ENCODE measurements at regions not wholly inside any gene's neighbourhood (a gene's known extent, or its start where the extent isn't known, plus 50 kb on each side); places are given as distances from the start of the nearest gene placed in this dataset.

DNA sequence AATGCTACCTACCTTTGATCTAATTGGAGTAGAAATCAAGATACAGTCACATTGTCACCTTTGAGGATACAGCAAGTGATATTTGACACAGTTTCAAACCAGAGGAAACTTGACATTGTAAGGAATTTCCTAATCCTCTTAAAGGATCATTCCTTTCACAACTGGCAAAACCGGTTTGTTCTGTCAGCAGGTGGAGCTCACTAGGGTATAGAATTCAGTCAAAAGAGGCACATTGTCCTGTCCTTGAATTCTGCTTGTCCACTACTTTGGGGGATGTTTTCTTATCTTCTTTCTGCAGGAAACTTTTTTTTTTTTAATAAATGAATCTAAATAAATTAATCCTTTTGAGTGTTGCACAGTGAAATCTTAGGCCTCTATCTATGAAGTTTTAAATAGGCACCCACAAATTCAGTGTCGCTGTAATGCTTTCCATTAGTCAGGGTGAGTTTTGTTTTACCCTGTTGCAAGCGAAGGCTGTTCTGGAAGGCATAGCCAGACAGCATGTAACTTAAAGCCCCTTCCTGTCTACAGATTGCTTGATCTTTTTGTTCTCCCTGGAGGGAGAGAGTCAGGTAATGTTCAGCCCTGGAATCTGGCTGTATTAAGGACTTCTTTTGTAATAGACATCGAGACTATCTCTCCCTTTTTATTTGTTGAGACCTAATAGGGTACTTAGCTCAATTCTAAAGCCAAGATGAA, 285.0 kb upstream of the RGS6 start:
- peak in 2 of 3 experiments; percentile 43 to 65 for DNase-seq

DNA sequence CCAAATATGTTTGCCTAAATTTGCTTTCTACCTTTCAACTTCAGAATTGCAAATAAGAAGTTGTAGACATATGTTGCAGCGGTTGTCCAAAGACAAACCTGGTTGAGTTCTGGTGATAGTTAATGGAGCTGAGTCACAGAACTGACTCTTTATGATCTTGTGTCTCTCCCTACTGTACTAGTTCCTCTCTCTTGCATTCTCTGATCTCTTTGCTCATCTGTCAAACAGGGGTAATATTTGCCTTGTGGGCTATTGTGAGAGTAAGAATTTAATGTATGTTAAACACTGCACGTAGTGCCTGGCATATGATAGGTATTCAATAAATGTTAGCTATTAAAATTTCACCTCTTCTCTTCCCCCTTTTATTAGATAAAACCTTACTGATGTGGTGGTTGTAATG, 283.5 kb upstream of the RGS6 start:
- DNase-seq = no peak

DNA sequence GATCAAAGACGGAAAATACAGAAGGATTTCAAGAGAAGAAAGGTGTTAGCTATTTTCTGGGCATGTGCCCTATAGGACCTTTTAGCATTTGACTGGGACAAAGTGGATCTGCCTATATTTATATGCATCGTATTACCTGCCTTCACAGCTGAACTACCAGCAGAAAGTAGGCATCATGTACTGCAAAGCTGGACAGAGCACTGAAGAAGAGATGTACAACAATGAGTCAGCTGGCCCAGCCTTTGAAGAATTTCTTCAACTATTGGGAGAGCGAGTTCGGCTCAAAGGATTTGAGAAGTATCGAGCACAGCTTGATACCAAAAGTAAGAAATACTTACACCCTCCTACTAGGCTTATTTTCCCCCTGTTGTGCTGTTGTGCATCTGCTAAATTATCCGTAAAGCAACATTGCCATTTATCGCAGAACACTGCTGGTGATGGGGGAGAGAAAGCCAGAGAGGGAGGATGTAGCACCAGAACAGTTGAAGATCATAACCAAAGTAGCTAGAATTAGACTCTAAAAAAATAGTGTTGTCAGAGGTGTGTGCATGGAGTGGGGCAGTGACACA, 282.0 kb upstream of the RGS6 start:
- no peak for DNase-seq

DNA sequence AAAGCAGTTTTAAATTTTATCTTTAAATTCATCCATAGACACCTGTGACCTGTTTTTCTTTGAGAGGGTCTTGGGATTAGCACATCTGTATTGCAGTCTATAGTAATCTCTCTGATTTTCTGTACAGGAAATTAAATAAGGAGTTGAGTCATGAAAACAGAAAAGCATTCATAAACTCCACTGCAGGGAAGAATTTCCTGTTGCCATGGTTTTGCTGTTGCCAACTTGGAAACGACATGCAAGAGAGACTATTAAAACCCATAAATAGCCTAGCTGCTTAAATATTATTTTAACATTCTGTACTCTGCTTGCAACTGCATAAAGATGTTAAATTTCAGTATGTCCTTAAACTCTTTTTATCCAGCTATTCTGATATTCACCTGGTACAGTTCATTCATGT, 281.0 kb upstream of the RGS6 start:
- DNase-seq = no peak

DNA sequence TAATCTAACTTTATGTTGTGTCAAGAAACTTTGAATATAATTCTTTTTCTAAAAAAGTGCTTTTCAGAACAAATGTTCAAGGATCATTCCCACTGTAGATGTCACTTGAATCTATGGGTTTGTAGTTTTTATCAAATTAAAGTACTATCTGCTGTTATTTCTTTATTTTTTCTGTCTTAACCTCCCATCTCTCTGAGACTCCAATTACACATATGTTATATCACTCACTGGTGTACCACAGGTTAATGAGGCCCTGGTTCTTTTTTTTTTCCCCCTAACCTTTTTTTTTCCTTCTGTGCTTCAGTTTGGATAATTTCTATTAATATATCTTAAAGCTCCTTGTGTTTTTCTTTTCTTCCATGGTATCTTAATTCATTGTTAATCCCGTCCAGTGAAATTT, 279.9 kb upstream of the RGS6 start:
- no peak for DNase-seq

DNA sequence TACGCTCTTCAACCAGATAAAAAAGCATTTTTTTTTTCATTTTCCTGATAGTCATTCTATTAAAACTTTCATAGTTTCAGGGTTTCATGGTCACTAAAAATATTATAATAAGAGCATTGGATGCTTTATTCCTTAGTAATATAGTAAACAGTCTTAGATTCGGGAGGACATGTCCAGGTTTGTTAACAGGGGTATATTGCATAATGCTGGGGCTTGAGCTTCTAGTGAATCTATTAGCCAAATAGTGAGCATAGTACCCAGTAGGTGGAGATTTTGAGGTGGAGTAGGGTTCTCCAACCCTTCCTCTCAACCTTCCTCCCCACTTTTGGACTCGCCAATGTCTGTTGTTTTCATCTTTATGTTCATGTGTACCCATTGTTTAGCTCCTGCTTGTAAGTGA, 277.4 kb upstream of the RGS6 start:
- no peak for DNase-seq

DNA sequence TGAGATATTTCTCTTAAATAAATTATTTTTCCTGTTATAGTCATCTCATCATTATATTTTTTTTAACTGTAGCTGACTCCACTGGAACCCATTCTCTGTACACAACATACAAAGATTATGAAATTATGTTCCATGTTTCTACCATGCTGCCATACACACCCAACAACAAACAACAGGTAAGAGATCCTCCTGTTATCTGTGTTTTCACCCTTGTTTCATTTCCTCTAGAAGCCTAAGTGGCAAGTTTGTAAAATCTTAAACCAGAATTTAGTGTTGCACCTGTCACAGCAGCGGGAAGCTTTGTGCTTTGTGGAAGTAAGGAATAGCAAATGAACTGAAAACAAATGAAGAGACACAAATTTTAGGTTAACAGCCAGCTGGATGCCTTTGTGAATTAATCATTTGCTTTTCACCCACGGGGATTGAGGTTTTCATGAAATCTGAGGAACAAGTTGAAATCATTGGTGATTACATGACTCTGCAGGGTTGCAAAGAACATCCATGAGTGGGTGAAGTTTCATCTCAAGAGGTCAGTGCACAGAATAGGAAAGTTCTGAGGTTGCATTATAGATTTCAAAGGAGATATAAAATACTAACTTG, 273.9 kb upstream of the RGS6 start:
- DNase-seq = no peak

DNA sequence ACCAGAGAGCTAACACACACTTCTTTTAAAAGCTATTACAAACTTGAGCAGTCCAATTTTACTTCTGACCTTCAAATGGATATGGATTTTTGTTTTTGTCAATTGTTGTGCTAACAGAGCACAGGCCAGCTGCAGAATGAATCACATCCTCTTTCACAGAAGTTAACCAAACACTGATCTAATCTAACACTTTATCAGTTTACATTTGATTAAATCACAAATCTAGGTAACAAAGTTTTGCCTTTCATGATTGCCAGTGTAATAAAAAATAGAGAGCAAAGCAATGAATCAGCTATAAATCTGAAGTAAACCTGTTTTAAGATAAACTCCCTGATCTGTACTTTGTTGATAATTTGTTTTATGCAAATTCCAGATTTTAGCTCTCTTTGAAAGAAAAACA, 273.1 kb upstream of the RGS6 start:
- no peak for DNase-seq

DNA sequence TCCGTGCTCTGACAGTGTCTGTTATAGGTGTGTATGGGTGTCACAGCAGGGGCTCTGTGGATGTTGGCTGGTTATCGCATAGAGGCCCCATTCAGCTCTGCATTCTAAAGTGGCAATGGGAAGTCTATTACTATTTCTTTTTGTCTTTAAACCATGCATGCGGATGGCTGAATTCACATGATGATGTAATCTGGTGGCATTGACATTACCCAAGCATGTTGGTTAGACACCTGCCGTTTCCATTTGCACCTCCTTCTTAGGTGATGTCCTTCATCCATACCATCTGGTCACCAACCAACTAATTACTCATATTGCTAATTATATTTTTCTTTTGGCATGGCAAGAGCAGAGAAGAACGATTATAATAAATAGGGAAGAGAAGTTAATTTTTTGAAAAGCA, 270.8 kb upstream of the RGS6 start:
- no peak for DNase-seq

DNA sequence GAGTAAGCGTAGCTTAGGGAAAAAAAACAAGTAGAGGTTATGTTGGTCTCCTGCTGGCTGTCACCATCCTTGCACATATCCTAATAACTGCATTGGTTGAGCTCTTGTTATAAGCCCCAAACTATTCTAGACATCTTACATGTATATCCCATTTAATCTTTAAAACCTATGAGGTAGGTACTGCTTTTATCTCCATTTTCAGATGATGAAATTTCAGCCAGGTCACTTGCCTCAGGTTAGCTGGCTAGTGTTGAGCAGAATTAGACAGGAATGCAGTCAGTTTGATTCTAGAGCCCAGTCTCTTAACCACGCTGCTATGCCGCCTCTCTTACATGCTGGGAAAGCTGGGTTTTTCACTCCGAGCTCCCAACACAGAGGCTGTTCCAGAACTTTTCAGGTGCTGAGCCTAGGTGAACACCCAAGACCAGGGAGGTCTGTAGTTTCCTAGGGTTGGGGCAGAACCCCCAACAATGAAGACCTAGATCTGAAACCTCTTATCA, 269.9 kb upstream of the RGS6 start:
- DNase-seq = no peak

DNA sequence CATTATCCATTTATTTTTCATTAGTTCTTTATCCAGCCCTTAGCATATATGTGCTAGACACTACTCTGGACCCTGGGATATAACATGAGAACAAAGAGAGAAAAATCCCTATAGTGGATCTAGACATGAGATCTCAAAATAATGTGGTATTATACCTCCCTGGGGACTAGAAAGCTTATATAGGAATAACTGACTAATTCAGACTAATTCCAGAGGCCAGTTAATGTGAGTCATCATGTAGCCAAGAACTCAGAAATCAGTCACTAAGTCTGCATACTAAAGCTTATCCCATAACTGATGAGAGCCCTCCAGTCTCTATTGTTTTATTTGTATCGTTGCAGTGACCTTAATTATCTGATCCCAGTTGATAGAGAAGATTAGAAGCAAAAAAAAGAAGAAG, 267.1 kb upstream of the RGS6 start:
- no peak for DNase-seq

DNA sequence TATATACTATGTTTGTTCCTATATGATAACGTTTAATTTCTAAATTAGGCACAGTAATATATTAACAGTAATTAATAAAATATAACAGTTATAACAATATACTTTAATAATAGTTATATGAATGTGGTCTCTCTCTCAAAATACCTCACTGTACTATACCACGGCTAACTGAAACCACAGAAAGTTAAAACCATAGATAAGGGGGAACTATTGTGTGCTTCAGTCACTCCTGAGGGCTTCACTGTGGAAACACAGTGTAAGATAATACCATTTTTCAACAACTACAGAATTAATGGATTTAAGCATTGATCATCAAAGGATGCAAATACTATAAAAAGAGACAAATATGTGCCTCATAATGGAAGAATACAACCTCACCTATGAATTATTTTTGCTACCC, 266.4 kb upstream of the RGS6 start:
- DNase-seq = no peak

DNA sequence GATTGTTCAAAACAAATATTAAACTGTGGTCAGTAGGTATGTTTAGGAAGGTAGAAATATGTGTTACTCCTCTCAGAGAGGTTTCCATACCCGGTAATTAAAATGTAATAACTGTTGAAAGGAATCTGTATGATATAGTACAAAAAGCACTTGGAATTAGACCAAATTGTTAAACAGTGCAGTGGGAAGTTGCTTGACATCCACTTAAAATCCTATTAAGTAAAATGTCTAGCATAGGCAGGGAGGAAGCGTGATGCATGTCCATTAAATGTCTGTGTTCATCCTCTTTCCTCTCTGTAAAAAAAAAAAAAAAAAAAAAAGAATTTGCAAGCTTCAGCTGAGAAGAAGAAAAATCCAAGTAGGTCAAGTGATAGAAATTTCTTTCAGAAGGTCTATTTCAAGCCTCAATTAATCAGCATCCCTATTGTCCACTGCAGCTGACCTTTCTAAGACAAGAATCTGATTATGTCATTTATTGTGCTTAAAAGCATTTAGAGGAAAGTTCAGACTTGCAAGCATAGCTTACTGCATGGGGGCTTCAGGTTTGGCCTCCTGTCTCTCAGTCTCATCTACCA, 265.6 kb upstream of the RGS6 start:
- DNase-seq = no peak

DNA sequence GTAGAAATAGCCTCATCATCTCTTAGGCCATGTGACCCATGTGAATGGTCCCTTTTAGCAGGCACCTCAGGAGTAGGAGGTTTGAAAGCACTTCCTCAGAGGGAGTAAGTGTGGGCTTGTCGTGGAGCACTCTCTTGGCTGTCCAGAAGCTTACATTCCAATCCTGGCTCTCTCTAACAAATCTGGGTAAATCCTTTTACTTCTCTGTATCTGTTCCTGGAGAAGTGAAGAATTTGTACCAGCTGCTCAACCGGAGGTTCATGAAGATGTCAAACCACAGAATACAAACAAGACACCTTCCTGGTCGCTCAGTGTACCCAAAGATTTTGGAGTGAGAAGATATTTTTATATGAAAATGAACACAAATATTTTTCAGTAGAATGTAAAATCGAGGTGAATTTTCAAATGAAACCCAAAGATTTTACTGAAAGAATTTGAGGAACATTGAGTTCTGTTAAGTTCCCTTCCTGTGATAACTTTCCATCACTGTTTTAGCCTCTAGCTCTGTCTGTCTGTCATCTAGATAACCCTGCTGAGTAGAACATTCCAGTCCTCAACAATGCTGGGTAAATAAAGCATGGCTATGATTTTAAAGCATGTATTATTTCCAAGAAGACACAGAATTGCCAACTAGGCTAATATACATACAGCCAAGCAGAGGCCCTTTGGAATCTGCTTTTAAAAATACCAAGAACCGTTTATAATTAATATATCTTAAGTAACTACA, 263.9 kb upstream of the RGS6 start:
- DNase-seq = no peak

DNA sequence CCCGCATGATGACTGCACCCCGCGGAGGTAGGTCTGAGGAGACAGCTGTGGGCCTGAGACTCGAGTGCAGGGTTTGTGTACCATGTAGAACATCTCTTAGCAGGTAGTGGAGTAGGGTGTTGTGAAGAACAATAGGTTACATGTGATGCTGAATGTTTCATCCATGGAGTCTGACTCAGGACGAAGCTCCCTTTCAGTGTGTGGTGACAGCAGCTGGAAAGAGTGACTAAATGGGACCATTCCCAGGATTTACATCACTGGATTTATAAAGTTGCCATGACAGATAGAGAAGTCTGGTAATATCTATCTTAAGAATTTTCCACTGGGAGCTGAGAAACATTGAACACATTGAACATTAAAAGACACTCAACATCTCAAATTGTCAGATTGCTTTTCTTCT, 259.6 kb upstream of the RGS6 start:
- DNase-seq = no peak

DNA sequence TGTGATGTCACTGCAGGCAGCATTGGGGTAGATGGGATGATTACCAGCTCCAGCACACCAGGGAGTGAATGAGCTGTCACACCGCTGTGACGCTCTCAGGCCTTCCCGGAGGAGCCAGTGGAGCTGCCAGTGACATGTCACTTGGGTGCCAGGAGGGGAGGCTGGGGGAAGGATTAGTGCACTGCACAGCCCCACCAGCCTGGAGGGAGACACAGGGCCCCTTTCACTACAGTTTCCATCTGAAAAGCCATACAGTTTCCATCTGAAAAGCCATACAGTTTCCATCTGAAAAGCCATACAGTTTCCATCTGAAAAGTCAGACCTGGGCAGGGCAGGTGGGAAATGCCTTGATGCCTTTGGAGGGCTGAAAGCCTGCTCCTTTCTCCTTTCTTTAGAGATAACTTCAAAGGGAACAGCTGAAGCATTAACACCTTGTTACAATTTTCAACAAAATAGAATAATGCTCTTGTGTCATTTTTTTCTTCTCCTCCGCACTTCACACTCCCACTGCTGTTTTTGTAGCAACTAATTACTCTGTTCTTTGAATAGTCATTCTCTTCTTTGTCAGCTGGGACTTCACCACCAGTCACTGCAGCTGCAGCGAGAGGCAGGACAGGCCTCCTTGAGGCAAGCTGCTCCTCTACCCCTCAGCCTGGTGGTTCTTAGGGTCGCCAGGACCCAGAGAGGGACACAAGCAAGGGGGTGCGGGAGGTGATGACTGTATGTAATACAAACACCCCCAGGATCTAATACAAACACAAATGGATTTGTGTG, 256.9 kb upstream of the RGS6 start:
- no peak for DNase-seq

DNA sequence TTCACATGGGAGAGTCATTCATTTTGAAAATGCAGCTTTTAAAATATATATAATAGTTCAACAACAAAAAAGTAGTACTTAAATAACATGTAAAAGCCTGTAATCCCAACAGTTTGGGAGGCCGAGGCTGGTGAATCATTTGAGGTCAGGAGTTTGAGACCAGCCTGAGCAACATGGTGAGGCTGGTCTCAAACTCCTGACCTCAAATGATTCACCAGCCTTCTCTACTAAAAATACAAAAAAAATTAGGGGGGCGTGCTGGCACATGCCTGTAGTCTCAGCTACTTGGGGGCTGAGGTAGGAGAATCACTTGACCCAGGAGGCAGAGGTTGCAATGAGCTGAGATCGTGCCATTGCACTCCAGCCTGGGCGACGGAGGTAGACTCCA, 256.3 kb upstream of the RGS6 start:
- DNase-seq = no peak

DNA sequence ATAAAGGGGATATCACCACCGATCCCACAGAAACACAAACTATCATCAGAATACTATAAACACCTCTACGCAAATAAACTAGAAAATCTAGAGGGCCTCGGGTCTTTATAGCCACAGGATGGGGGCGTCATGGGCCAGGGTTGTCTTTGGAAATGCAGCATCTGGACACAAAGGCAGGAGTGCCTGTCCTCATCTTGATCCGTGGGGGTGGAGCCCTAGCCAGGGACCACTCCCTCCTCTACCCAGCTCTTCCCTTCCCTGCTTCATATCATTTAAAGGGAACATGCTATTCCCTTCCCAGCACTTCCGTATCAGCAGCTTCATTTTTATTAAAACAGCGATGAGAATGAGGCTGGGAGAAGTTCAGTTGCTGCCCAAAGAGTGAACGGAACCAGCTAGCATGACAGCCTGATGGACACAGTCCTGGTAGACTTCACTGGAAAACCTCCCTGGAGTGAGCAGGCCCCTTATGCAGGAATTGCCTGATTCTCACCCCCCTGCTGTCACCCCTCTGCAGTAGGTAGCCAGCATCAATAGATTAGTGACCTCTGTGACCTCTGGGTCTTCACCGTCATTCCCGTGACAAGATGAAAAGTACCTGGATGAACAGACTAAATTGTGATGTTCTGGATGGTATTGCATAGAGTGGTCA, 251.4 kb upstream of the RGS6 start:
- peak in 2 of 3 experiments; percentile 15 to 33 for DNase-seq

DNA sequence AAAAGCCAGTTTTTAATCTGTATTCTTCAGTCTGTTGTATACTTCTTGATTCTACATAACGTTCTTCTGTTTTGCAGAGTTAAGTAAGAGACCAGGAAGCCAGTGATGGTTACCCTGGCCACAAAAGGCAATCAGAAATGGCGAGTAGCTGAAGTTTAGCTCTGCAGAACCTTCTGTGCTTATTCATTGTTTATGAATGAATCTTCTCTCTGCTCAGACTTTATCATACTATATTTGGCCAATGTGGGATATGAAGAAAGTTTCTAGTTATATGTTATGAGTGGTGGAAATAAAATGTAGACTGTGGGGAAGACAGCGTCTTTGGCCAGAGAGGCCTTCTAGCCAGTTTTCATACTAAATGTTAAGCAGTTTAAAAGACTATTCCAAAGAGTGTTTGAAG, 249.9 kb upstream of the RGS6 start:
- DNase-seq = no peak

DNA sequence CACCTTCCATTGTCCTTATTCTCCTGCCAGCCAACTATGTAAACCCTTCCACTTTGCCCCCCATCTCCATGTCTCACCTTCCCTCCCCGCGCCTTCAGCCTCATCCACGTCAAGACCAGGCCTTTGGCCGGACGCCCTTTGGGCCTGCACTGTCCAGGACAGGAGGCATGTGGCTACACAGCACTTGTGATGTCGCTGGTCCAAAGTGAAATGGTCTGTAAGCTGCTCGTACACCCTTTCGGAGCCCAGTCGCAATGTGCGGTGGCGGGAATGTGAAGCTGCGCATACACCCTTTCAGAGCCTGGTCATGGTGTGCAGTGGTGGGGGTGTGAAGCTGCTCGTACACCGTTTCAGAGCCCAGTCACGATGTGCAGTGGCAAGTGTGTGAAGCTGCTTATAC, 247.9 kb upstream of the RGS6 start:
- DNase-seq = no peak

DNA sequence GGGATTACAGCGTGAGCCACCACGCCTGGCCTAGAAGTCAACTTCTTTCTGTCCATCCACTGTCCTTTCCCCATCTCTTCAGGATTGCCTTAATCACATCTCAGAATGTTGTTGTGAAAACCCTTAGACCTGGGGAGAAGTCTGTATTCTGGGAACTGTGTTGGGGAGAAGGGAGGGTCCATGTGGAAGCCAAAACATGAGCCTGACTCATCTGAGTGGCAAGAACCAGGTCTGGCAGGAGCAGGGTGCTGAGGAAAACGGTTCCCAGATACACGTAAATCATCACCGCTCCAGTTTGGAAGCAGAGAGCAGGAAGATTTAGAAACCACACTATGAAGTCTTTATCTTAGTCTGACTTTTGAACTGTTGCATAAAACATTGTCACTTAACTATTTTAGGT, 245.6 kb upstream of the RGS6 start:
- no peak for DNase-seq

DNA sequence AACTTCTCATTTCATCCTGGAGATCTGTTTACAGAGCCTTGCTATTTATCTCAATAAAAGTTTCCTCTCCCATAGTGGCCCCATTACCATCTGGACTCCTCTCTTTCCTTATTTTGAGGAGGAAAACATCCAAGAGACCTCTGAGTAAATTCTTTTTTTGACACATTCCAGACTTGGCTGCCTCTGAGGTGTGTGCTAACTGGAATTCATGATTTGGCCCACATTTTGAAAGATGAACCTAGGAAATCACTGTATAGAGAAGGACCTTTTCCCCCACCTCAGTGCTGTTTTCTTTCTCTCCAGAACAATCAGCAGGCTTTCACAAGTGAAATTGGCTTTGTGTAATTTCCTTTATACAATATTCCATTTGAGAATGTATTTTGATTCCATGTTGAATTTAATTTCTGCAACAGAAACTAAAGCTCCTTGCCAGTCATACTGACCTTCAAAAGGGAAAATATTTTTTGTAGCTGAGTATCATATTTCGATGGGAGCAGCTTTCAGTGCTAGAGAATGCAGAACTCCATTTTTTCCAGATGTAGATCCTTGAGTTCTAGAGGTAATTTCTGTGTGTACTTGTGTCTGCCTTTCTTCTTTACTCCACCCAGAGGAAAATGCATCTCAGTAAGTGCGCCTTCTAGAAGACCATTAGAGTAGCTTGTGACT, 244.9 kb upstream of the RGS6 start:
- no peak for DNase-seq
